ENCODE measurements at regions not wholly inside any gene's neighbourhood (a gene's known extent, or its start where the extent isn't known, plus 50 kb on each side); places are given as distances from the start of the nearest gene placed in this dataset.

DNA sequence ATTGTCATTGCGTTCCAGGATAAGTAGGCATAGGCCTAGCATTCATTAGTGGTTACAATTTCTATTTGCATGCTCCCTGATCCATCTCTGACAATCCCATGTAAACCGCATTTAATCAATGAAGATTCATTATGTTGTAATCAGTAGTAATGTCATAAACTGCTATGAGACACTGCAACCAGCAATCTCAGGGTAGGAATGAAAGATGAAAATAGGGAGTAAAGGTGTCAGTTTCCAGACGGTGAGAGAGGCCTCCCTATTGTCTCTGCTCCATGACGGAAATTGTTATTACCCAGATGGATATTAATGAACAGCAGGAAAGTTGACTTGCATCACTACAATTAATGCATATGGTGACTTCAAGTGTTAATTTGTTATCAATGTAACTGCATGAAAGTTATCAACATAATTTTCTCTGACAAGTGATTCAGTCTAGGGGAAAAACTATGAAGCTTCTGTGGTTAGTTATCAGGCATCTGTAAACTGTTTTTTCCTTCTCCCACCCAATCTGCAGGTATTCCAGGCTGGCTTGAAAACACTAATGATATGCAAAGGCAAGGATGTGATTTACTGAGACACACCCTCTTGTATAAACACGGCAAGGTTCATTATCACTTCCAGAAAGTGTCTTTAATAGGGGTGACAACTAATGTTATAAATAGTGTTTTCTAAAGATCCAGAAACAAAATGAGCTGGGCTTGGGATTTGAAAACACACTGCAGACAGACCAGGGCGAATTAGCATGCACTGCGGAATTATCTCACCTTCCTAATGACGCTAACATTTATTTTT is 73.5 kb downstream of the ZNF622 start:
- no peak for TF ChIP-seq CTCF (IDR thresholded peaks at IDR 0.05)
- TF ChIP-seq EP300 (IDR thresholded peaks at IDR 0.05): no peak
- no peak for TF ChIP-seq PBX3 (IDR thresholded peaks at IDR 0.05)
- TF ChIP-seq HOXA7 (CRISPR knock-in tag; IDR thresholded peaks at IDR 0.05): no peak
- no peak for TF ChIP-seq JUN (IDR thresholded peaks at IDR 0.05)
- TF ChIP-seq POLR2A (IDR thresholded peaks at IDR 0.05; ENCODE audit: low read length): no peak
- no peak for TF ChIP-seq RCOR1 (IDR thresholded peaks at IDR 0.05; ENCODE audit: low read depth, low read length)
- TF ChIP-seq, protein P1, sequence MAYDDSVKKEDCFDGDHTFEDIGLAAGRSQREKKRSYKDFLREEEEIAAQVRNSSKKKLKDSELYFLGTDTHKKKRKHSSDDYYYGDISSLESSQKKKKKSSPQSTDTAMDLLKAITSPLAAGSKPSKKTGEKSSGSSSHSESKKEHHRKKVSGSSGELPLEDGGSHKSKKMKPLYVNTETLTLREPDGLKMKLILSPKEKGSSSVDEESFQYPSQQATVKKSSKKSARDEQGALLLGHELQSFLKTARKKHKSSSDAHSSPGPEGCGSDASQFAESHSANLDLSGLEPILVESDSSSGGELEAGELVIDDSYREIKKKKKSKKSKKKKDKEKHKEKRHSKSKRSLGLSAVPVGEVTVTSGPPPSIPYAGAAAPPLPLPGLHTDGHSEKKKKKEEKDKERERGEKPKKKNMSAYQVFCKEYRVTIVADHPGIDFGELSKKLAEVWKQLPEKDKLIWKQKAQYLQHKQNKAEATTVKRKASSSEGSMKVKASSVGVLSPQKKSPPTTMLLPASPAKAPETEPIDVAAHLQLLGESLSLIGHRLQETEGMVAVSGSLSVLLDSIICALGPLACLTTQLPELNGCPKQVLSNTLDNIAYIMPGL (CRISPR knock-in tag; IDR thresholded peaks at IDR 0.05; ENCODE audit: borderline replicate concordance): no peak
- no peak for TF ChIP-seq MYC (IDR thresholded peaks at IDR 0.05; ENCODE audit: borderline replicate concordance, low read length)
- TF ChIP-seq CEBPB (IDR thresholded peaks at IDR 0.05): no peak
- no peak for TF ChIP-seq TP53 (CRISPR knock-in tag; IDR thresholded peaks at IDR 0.05)
- TF ChIP-seq FOSB (CRISPR knock-in tag; IDR thresholded peaks at IDR 0.05): no peak
- TF ChIP-seq, protein P2, sequence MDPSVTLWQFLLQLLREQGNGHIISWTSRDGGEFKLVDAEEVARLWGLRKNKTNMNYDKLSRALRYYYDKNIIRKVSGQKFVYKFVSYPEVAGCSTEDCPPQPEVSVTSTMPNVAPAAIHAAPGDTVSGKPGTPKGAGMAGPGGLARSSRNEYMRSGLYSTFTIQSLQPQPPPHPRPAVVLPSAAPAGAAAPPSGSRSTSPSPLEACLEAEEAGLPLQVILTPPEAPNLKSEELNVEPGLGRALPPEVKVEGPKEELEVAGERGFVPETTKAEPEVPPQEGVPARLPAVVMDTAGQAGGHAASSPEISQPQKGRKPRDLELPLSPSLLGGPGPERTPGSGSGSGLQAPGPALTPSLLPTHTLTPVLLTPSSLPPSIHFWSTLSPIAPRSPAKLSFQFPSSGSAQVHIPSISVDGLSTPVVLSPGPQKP (IDR thresholded peaks at IDR 0.05; ENCODE audit: low read depth, low read length): no peak
